HG02759 (cell line): ENCODE measurements at regions not wholly inside any gene's neighbourhood (a gene's known extent, or its start where the extent isn't known, plus 50 kb on each side); places are given as distances from the start of the nearest gene placed in this dataset.
"Not testable (repeated sequence)": the region's sequence is repeated elsewhere in the genome, so short reads cannot be mapped to it uniquely, and the experiment has no call there.

Experiments
- ATAC-seq: cut with Tn5 transposase; IDR thresholded peaks from one replicate; pipeline ENCODE4 v1.9.1; 2021; ENCODE audit warnings: mild to moderate bottlenecking, moderate library complexity; ENCODE audit not compliant: unreplicated experiment

DNA sequence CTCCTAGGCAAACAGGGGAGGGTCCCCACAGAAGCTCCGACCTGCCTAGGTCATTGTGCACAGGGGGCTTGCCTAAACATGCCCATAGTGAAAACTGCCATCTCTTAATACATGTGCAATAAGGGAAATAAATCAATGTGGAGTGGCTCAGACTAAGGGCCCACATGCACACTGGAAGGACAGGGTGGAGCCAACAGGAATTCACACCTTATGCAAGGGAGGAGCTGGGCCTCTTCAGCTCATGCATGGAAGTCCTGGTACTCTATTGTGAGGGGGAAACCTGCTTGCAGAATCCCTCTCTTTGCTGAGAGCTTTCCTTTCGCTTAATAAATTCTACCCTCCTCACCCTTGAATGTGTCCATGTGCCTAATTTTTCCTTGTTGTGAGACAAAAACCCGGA, 815.8 kb downstream of the EFNA5 start:
- no peak for ATAC-seq

GRCh38 chr5:106854105-106854687, 816.5 kb downstream of the EFNA5 start:
- no peak for ATAC-seq

- ATAC-seq = no peak
Observed at GRCh38 chr5:106853266-106853665, 817.5 kb downstream of the EFNA5 start.

DNA sequence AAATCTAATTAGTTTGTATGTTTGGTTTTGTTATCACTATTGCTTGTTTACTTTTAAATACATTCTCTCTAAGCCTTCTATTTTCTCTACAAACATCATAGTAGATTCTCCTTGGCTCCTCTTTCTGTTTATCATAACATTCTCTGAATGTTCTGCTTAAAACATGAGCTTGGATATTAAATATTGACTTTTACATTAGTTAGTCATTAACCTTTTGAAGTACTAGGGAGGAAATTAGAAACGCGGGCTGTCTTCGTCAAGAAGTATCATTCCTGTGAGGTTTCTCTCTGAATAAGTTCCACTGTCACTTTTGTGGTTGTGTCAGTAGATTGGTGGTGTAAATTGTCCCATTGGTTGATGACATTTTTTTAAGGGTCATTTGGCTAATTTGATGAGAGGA, 821.5 kb downstream of the EFNA5 start:
- ATAC-seq = no peak

DNA sequence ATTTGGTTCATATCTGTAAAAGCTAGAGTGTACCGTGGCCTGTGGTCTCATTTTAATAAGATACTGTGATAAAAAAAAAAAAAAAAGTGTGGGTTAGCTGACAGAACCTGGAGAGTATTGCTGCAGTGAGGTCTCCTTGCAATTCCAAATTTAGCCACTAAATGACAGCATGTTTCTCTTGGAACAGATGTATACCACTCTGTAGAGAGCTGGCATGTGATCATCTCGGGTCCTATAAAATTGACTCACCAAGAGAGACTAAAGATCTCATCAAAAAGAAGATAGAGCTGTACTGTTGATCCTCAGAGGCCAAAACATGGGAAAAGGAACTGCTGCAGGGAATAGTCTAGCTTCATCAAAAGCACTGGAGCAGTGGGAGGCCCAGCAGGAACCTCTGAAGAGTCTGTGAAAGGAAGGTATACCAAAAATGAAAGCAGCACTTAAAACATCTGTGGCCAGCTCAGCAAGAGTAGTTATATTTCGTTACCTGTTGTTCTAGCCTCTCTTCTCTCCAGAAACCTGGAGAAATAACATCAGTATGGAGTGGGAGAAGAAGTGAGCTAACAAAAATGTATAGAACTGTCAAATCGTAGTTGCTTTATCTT, 826.8 kb downstream of the EFNA5 start:
- ATAC-seq = peak; percentile 66

DNA sequence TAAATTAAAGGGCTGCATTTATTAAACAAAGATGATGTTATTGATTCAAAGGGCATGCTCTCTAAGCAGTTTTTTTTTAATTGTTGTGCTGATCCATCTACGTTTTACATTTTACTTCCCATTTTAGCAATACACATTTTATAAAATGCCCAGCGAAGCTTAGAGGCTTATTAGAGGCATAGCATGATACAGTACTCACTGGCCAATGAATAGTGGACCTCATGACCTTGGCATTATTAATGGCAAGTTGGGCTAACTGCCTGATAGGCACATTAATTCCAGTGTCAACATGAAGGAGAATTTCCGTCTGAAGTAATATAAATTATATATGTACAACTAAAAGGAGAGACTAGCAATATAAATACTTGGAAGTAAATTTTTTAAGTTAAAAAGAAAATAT, 837.2 kb downstream of the EFNA5 start:
- no peak for ATAC-seq

GRCh38 chr5:106827061-106827460, 843.7 kb downstream of the EFNA5 start:
- ATAC-seq = no peak

DNA sequence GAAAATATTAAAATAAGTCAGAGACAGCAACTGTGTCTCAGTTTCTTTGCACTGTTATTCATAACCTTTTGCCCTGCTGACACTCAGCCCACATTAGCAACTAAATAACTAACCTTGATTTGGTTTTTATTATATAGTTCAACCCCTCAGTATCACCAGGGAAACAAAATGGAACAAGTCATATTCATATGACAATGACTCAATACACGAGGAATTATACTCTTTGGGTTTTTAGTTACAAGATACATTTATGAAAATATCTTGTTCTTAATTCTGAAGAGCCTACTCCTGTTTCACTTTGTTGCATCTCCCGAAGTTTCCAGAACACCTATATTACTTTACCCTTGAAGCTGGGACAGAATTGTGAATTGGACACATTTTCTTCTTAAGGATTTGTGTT, 845.4 kb downstream of the EFNA5 start:
- ATAC-seq = no peak

GRCh38 chr5:106822851-106823250, 847.9 kb downstream of the EFNA5 start:
- no peak for ATAC-seq

DNA sequence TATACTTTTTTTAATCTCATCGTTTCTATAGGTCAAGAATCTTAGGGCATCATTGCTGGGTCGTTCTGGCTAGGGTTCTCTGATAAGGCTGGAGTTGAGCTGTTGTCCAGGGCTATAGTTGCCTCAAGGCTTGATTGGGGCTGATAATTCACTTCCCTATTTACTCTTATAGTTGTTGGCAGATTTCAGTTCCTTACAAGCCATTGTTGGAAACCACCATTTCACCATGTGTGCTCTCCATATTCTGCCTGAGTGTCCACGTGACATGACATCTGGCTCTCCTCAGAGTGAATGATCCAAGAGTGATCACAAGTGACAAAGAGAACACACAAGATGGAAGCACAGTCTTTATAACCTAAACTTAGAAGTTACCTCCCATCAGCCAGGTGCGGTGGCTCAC, 852.2 kb downstream of the EFNA5 start:
- ATAC-seq = no peak

- no peak for ATAC-seq
Observed at GRCh38 chr5:106814961-106815360, 855.8 kb downstream of the EFNA5 start.

GRCh38 chr5:106801554-106801953, 869.2 kb downstream of the EFNA5 start:
- ATAC-seq = no peak

- no peak for ATAC-seq
Observed at GRCh38 chr5:106797996-106798395, 872.7 kb downstream of the EFNA5 start.

DNA sequence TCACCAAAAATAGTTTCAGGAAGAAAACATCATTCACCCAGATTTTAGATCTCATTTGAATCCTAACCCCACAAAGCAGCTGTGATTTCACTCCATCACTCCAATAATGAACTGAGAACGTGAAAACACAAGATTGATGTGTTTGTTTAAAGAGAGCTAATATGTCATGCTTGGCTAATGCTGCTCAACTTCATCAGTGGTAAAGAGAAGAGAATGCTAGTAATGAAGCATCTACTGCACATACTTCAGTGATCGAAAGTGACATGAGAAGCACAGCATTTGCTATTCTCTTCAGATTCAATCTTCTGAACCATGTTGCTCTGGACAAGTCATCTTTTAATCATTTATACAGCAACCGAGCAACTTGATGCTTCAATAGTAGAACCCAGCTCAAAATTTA, 874.7 kb downstream of the EFNA5 start:
- no peak for ATAC-seq

DNA sequence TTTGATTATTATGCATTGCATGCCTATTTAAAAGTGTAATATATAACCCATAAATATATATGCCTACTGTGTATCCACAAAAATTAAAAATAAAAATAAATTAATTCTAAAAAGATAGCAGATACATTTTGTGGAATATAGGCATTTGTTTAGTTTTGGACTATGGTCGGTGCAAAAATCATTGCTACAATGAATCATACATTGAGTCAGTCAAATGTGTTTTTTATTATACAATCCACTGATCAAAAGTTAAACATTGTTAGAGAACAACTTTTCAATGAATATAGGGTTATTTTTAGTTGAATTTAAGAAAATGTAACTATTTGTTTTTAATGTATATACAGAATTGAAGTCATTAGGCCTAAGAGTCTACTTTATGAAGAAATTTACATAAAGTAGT, 885.9 kb downstream of the EFNA5 start:
- no peak for ATAC-seq

DNA sequence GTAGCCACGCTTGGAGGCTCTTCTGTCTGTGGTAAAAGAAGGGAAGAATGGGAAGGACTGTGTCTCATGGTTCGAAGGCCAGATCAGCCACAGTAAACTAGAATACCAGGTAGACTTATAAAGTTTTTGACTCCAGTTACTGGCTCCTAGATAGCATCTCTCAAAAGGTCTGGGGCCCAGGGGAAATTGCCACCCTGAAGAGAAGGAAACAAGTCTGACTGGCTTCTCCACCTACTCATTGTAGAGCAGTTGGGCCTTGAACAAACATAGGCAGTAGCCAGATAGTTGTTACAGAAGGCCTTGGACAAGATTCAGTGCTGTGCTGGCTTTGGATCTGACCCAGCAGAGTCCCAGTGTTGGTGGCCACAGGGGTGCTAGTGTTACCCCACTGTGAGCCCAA, 890.4 kb downstream of the EFNA5 start:
- ATAC-seq = no peak

DNA sequence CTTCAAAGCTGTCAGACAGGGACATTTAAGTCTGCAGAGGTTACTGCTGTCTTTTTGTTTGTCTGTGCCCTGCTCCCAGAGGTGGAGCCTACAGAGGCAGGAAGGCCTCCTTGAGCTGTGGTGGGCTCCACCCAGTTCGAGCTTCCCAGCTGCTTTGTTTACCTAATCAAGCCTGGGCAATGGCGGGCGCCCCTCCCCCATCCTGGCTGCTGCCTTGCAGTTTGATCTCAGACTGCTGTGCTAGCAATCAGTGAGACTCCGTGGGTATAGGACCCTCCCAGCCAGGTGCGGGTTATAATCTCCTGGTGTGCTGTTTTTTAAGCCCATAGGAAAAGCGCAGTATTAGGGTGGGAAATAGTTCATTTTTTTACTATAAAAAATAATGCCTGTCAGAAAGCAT, 894.2 kb downstream of the EFNA5 start:
- ATAC-seq = not testable (repeated sequence)

GRCh38 chr5:106768392-106768791, 902.3 kb downstream of the EFNA5 start:
- no peak for ATAC-seq

GRCh38 chr5:106766916-106767315, 903.8 kb downstream of the EFNA5 start:
- no peak for ATAC-seq

DNA sequence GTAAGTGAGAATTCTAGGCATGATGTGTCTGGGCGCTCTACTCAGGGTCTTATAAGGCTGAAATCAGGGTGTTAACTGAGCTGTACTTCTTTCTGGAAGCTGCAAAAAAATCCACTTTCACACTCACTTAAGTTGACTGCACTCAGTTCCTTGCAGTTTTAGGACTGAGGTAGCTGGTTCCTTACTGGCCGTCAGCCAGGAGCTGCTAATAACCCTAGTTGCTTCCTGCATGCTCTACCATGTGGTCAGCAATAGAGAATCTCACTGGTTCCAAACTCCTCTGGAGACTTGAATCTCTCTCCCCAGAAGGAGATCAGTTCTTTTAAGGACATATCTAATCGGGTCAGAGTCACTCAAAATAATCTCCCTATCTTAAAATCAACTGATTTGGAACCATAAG, 911.2 kb downstream of the EFNA5 start:
- no peak for ATAC-seq

- ATAC-seq = no peak
Observed at GRCh38 chr5:106759152-106759551, 911.6 kb downstream of the EFNA5 start.

DNA sequence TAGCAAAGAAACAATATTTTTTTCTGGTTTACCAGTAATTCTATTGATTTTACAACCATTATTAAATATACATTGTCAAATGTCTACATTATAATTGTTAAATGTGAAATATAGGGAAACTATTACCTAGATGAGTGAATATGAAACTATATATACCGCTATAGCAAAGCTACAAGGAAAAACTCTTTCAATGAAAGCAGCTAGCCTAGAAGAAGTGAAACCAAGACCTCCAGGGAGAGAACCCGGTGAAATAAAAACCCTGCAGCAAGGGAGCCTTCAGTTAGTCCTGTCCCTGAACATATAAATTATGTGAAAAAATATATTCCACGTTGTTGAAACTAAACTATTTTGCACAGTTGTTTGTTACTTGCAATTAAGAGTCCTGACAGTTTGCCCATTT, 913.1 kb downstream of the EFNA5 start:
- ATAC-seq = peak; percentile 50

DNA sequence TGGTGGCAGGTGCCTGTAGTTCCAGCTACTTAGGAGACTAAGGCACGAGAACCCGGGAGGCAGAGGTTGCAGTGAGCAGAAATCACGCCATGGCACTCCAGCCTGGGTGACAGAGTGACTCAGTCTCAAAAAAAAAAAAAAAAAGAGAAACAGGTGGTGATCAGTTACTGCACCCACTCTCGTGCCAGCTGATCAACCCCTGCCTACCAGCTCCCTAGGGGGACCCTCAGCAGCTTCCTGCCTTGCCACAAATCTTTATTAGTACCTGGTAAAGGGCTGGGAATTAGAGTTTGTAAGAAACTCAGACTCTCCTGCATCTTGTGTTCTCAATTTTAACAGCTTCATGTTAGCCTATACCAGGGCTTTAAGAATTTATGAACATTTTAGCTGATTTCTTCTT, 914.9 kb downstream of the EFNA5 start:
- ATAC-seq = no peak
